ENCODE measurements at regions not wholly inside any gene's neighbourhood (a gene's known extent, or its start where the extent isn't known, plus 50 kb on each side); places are given as distances from the start of the nearest gene placed in this dataset.

DNA sequence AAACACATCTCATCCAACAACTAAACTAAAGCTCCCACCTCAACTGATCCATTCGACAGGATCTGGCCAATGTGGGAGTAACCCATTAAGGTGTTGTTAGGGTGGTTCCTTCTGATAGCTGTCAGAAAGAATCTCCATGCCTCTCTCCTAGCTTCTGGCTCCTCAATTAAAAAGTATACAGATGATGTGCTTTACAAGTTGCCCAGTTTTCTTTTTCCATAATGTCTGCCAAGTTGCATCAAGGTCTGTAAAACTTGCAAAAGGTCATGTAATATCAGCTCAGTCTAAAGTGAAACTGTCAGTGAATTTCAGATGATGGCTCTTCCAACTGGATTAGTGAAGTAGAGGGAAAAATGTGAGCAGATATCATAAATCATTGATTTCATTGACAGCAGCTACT is 191.8 kb downstream of the RAB28 start:
- H3K4me2 ChIP-seq (ENCODE audit: low read length), result no peak overlapping the region
- H3K36me3 ChIP-seq (ENCODE audit: control insufficient read depth, insufficient read depth, low read length), result no peaks in the 10 kb centered on the region
- no peaks in the 10 kb centered on the region for H3K9me3 ChIP-seq (ENCODE audit: control insufficient read depth, low read length)
- H3K4me3 ChIP-seq (ENCODE audit: low read depth, low read length), result no peak overlapping the region
- TF ChIP-seq, protein P1, sequence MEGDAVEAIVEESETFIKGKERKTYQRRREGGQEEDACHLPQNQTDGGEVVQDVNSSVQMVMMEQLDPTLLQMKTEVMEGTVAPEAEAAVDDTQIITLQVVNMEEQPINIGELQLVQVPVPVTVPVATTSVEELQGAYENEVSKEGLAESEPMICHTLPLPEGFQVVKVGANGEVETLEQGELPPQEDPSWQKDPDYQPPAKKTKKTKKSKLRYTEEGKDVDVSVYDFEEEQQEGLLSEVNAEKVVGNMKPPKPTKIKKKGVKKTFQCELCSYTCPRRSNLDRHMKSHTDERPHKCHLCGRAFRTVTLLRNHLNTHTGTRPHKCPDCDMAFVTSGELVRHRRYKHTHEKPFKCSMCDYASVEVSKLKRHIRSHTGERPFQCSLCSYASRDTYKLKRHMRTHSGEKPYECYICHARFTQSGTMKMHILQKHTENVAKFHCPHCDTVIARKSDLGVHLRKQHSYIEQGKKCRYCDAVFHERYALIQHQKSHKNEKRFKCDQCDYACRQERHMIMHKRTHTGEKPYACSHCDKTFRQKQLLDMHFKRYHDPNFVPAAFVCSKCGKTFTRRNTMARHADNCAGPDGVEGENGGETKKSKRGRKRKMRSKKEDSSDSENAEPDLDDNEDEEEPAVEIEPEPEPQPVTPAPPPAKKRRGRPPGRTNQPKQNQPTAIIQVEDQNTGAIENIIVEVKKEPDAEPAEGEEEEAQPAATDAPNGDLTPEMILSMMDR (IDR thresholded peaks at IDR 0.05), result no peak
- no peak overlapping the region for H2AFZ ChIP-seq
- no peaks in the 10 kb centered on the region for H3K4me1 ChIP-seq
- no peaks in the 10 kb centered on the region for H3K79me2 ChIP-seq
- no peak overlapping the region for H3K27ac ChIP-seq
- no peaks in the 10 kb centered on the region for H3K27me3 ChIP-seq (ENCODE audit: control insufficient read depth, insufficient read depth, low read length)
- no peak overlapping the region for H3K9ac ChIP-seq

DNA sequence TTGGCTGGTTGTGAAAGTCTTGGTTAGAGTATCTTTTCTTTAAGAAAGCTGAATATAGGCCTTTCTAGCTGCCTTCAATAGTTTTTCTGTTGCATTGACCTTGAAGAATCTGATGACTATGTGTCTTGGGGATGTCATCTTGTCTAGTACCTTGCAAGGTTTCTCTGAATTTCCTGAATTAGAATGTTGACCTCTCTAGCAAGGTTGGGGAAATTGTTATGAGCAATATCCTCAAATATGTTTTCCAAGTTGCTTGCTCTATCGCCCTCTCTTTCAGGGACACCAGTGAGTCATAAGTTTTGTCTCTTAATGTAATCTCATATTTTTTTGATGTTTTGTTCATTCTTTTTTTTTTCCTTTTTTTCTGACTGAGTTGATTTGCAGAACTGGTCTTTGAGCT is 194.7 kb downstream of the RAB28 start:
- Histone ChIP-seq H2AFZ (no peak overlapping the region), H3K27me3 (ENCODE audit: control insufficient read depth, insufficient read depth, low read length) (no peaks in the 10 kb centered on the region), H3K9ac (no peak overlapping the region), H3K9me3 (ENCODE audit: control insufficient read depth, low read length) (no peaks in the 10 kb centered on the region), H3K36me3 (ENCODE audit: control insufficient read depth, insufficient read depth, low read length) (no peaks in the 10 kb centered on the region), H3K4me1 (no peaks in the 10 kb centered on the region), H3K4me2 (ENCODE audit: low read length) (no peak overlapping the region), H3K4me3 (ENCODE audit: low read depth, low read length) (no peak overlapping the region), H3K79me2 (no peaks in the 10 kb centered on the region), H3K27ac (no peak overlapping the region)
- TF ChIP-seq, protein P1 (IDR thresholded peaks at IDR 0.05), result no peak

DNA sequence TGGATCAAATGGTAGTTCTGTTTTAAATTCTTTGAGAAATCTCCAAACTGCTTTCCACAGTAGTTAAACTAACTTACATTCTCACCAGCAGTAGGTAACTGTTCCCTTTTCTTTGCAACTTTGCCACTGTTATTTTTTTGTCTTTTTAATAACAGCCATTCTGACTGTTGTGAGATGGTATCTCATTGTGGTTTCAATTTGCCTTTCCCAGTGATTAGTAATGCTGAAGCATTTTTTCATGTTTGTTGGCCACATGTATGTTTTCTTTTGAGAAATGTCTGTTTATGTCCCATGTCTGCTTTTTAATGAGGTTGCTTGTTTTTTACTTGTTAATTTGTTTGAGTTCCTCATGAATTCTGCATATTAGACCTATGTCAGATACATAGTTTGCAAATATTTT is 198.8 kb downstream of the RAB28 start:
- H3K9me3 ChIP-seq (ENCODE audit: control insufficient read depth, low read length), result no peaks in the 10 kb centered on the region
- TF ChIP-seq, protein P1 (IDR thresholded peaks at IDR 0.05), result no peak
- no peak overlapping the region for H2AFZ ChIP-seq
- H3K79me2 ChIP-seq, result no peaks in the 10 kb centered on the region
- H3K4me1 ChIP-seq, result no peaks in the 10 kb centered on the region
- no peaks in the 10 kb centered on the region for H3K27me3 ChIP-seq (ENCODE audit: control insufficient read depth, insufficient read depth, low read length)
- no peak overlapping the region for H3K27ac ChIP-seq
- H3K36me3 ChIP-seq (ENCODE audit: control insufficient read depth, insufficient read depth, low read length), result no peaks in the 10 kb centered on the region
- no peak overlapping the region for H3K9ac ChIP-seq
- H3K4me3 ChIP-seq (ENCODE audit: low read depth, low read length), result no peak overlapping the region
- H3K4me2 ChIP-seq (ENCODE audit: low read length), result no peak overlapping the region

DNA sequence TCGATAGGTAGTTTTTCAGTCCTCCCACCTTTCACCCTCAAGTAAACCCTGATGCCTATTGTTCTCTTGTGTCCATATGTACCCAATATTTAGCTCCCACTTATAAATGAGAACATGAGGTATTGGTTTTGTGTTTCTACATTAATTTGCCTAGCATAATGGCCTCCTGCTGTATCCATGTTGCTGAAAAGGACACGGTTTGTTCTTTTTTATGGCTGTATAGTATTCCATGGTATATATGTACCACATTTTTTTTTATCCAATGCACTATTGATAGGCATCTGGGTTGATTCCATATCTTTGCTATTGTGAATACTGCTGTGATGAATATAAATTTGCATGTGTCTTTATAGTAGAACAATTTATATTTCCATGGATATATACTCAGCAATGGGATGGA is 199.2 kb downstream of the RAB28 start:
- H2AFZ ChIP-seq, result no peak overlapping the region
- no peaks in the 10 kb centered on the region for H3K36me3 ChIP-seq (ENCODE audit: control insufficient read depth, insufficient read depth, low read length)
- no peak overlapping the region for H3K4me2 ChIP-seq (ENCODE audit: low read length)
- H3K4me1 ChIP-seq, result no peaks in the 10 kb centered on the region
- no peak overlapping the region for H3K4me3 ChIP-seq (ENCODE audit: low read depth, low read length)
- H3K9ac ChIP-seq, result no peak overlapping the region
- H3K79me2 ChIP-seq, result no peaks in the 10 kb centered on the region
- no peaks in the 10 kb centered on the region for H3K9me3 ChIP-seq (ENCODE audit: control insufficient read depth, low read length)
- TF ChIP-seq, protein P1 (IDR thresholded peaks at IDR 0.05), result no peak
- H3K27me3 ChIP-seq (ENCODE audit: control insufficient read depth, insufficient read depth, low read length), result no peaks in the 10 kb centered on the region
- H3K27ac ChIP-seq, result no peak overlapping the region

DNA sequence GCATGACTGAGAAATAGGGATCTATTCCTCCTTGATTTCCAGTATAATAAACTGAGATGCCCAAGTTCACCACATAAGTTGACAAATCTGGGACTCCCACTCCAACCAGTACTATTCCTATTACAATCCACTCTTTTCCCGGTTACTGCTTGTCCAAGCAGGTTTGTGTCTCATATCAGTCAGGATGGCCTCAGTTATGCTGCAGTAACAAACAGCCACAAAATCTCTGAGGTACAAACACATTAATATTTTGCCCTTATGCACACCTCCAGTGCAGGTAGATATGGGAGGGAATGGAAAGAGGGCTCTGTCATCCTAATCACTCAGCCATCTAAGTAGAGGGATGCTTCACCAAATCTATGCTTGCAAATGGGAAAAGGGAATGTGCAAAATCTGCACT is 207.8 kb downstream of the RAB28 start:
- Histone ChIP-seq H2AFZ (no peak overlapping the region), H3K4me2 (ENCODE audit: low read length) (no peak overlapping the region), H3K4me3 (ENCODE audit: low read depth, low read length) (no peak overlapping the region), H3K36me3 (ENCODE audit: control insufficient read depth, insufficient read depth, low read length) (no peaks in the 10 kb centered on the region), H3K4me1 (no peaks in the 10 kb centered on the region), H3K27me3 (ENCODE audit: control insufficient read depth, insufficient read depth, low read length) (no peaks in the 10 kb centered on the region), H3K9ac (no peak overlapping the region), H3K9me3 (ENCODE audit: control insufficient read depth, low read length) (no peaks in the 10 kb centered on the region), H3K27ac (no peak overlapping the region), H3K79me2 (no peaks in the 10 kb centered on the region)
- TF ChIP-seq, protein P1 (IDR thresholded peaks at IDR 0.05), result no peak
